OCI-LY3 (cell line): ENCODE measurements at regions not wholly inside any gene's neighbourhood (a gene's known extent, or its start where the extent isn't known, plus 50 kb on each side); places are given as distances from the start of the nearest gene placed in this dataset.

Experiments used
- CTCF ChIP-seq: fragments of 200-600, 300-600 bp; sonication (generic); IDR thresholded peaks from 2 replicates; pipeline ENCODE4 v1.5.1; 2014; ENCODE audit warnings: antibody characterized with exemption, low read length, low read depth
- EZH2phosphoT487 ChIP-seq: fragments of 200-600 bp; shearing (Covaris generic); IDR thresholded peaks from 2 replicates; pipeline ENCODE4 v1.6.1; 2018; ENCODE audit warnings: antibody characterized with exemption, mixed run types, low read depth

DNA sequence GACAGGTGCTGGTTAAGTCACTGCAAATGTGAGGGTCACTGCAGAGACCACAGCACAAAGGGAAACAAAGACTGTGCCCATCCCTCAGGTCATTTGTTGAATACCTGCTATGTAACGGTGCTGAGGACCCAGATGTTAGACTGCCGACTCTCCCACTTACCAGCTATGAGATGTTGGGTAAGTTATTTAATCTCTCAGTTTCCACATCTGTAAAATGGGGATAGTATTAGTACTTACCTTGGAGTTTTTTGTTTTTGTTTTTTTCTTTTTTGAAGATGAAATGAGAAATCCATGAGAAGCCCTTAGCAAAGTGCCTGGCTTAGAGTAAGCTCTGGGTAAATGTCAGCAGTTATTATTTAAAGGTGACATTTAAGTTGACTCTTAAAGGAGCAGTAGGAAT is 50.5 kb upstream of the PMFBP1 start:
- TF ChIP-seq CTCF (no peak), EZH2phosphoT487 (no peak)
